SK-N-SH treated with all-trans-retinoic acid at 6 μM for 48 hours (cell line): ENCODE measurements at regions not wholly inside any gene's neighbourhood (a gene's known extent, or its start where the extent isn't known, plus 50 kb on each side); places are given as distances from the start of the nearest gene placed in this dataset.

Source experiments
- ATAC-seq: fragments of 200-7000 bp; cut with Tn5 transposase; 3 replicates; pipeline ENCODE4 v1.9.1; 2020; ENCODE audit warnings: mild to moderate bottlenecking, moderate library complexity
- ARNTL ChIP-seq: fragments of 450-650 bp; formaldehyde crosslinking; IDR thresholded peaks from 2 replicates; pipeline ENCODE4 v1.5.0; 2020; ENCODE audit warnings: low read depth, mild to moderate bottlenecking, moderate library complexity, borderline replicate concordance
- BACH2 ChIP-seq: fragments of 250-450 bp; sonication (Bioruptor Pico); IDR thresholded peaks from 2 replicates; pipeline ENCODE4 v1.9.0; 2021; ENCODE audit warnings: mild to moderate bottlenecking, borderline replicate concordance
- ESRRG ChIP-seq: fragments of 250-450 bp; sonication (Bioruptor Pico); IDR thresholded peaks from 2 replicates; pipeline ENCODE4 v1.6.1; 2021; ENCODE audit warnings: mild to moderate bottlenecking
- GLIS3 ChIP-seq: fragments of 250-450 bp; sonication (Bioruptor Pico); IDR thresholded peaks from 2 replicates; pipeline ENCODE4 v1.5.0; 2020; ENCODE audit warnings: mild to moderate bottlenecking, moderate library complexity
- ISL1 ChIP-seq: fragments of 250-450 bp; sonication (Bioruptor Pico); IDR thresholded peaks from 2 replicates; pipeline ENCODE4 v2.1.2; 2022; ENCODE audit warnings: mild to moderate bottlenecking, moderate library complexity
- OSR1 ChIP-seq: fragments of 250-450 bp; sonication (Bioruptor Pico); IDR thresholded peaks from 2 replicates; pipeline ENCODE4 v1.8.0; 2022; ENCODE audit warnings: moderate library complexity, mild to moderate bottlenecking, inconsistent platforms
- PPARA ChIP-seq: fragments of 250-450 bp; sonication (Bioruptor Pico); IDR thresholded peaks from 2 replicates; pipeline ENCODE4 v1.5.0; 2020; ENCODE audit warnings: mild to moderate bottlenecking, borderline replicate concordance
- RARB ChIP-seq: fragments of 250-450 bp; sonication (Bioruptor Pico); IDR thresholded peaks from 2 replicates; pipeline ENCODE4 v1.8.0; 2021; ENCODE audit warnings: mild to moderate bottlenecking, moderate library complexity
- SNAI2 ChIP-seq: fragments of 250-450 bp; sonication (Bioruptor Pico); IDR thresholded peaks from 2 replicates; pipeline ENCODE4 v1.5.0; 2020; ENCODE audit warnings: mild to moderate bottlenecking, moderate library complexity
- TCF4 ChIP-seq: fragments of 250-450 bp; sonication (Bioruptor Pico); IDR thresholded peaks from 2 replicates; pipeline ENCODE4 v1.8.0; 2021; ENCODE audit warnings: mild to moderate bottlenecking, moderate library complexity, borderline replicate concordance
- TOX ChIP-seq: fragments of 250-450 bp; sonication (Bioruptor Pico); IDR thresholded peaks from 2 replicates; pipeline ENCODE4 v1.8.0; 2021; ENCODE audit warnings: mild to moderate bottlenecking, moderate library complexity, borderline replicate concordance
- TSHZ2 ChIP-seq: fragments of 250-450 bp; sonication (Bioruptor Pico); IDR thresholded peaks from 2 replicates; pipeline ENCODE4 v1.5.0; 2020; ENCODE audit warnings: mild to moderate bottlenecking, moderate library complexity
- ZC3H10 ChIP-seq: fragments of 250-450 bp; sonication (Bioruptor Pico); IDR thresholded peaks from 2 replicates; pipeline ENCODE4 v1.5.1; 2021; ENCODE audit warnings: mild to moderate bottlenecking, moderate library complexity
- ZFP3 ChIP-seq: fragments of 250-450 bp; sonication (Bioruptor Pico); IDR thresholded peaks from 2 replicates; pipeline ENCODE4 v1.5.0; 2020; ENCODE audit warnings: mild to moderate bottlenecking, moderate library complexity
- ZFP30 ChIP-seq: fragments of 450-650 bp; formaldehyde crosslinking; IDR thresholded peaks from 2 replicates; pipeline ENCODE4 v1.5.0; 2022; ENCODE audit warnings: mild to moderate bottlenecking, moderate library complexity
- ZNF565 ChIP-seq: fragments of 450-650 bp; formaldehyde crosslinking; conservative IDR thresholded peaks from 2 replicates; pipeline ENCODE4 v1.5.0; 2020; ENCODE audit warnings: low read depth, mild to moderate bottlenecking, moderate library complexity
- ZNF70 ChIP-seq: fragments of 450-650 bp; formaldehyde crosslinking; IDR thresholded peaks from 2 replicates; pipeline ENCODE4 v1.5.0; 2020; ENCODE audit warnings: mild to moderate bottlenecking, moderate library complexity
- ZNF8 ChIP-seq: fragments of 450-650 bp; formaldehyde crosslinking; IDR thresholded peaks from 2 replicates; pipeline ENCODE4 v1.5.0; 2020; ENCODE audit warnings: mild to moderate bottlenecking, moderate library complexity
- TF ChIP-seq, protein P1 (sequence below): fragments of 250-450 bp; sonication (Bioruptor Pico); IDR thresholded peaks from 2 replicates; pipeline ENCODE4 v1.5.1; 2020; ENCODE audit warnings: low read depth, mild to moderate bottlenecking, moderate library complexity
- TF ChIP-seq, protein P2 (sequence below): fragments of 250-450 bp; sonication (Bioruptor Pico); IDR thresholded peaks from 2 replicates; pipeline ENCODE4 v1.5.1; 2021; ENCODE audit warnings: mild to moderate bottlenecking, moderate library complexity
- TF ChIP-seq, protein P3 (sequence below): fragments of 250-450 bp; sonication (Bioruptor Pico); IDR thresholded peaks from 2 replicates; pipeline ENCODE4 v1.8.0; 2020; ENCODE audit warnings: mild to moderate bottlenecking, moderate library complexity, borderline replicate concordance

DNA sequence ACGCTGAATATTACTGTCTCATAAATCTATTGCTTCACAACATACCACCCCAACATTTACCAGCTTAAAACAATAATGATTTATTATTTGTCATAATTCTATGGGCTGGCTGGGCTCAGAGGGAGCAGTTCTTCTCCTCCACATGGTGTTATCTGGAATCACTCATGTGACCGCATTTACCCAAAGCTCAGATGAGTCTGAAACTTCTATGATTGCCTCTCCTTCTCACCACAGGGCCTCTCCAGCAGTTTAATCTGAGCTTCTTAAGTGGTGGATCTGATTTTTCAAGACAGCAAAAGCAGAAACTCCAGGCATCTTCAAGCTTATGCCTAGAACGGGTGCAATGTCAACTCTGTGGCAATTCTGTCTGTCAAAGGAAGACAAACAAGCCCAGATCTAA lies 210.3 kb upstream of the ADRA1B start:
- TF ChIP-seq TOX (CRISPR knock-in tag): no peak
- TF ChIP-seq, protein P1, sequence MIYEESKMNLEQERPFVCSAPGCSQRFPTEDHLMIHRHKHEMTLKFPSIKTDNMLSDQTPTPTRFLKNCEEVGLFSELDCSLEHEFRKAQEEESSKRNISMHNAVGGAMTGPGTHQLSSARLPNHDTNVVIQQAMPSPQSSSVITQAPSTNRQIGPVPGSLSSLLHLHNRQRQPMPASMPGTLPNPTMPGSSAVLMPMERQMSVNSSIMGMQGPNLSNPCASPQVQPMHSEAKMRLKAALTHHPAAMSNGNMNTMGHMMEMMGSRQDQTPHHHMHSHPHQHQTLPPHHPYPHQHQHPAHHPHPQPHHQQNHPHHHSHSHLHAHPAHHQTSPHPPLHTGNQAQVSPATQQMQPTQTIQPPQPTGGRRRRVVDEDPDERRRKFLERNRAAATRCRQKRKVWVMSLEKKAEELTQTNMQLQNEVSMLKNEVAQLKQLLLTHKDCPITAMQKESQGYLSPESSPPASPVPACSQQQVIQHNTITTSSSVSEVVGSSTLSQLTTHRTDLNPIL (CRISPR knock-in tag): no peak
- no peak for ATAC-seq

DNA sequence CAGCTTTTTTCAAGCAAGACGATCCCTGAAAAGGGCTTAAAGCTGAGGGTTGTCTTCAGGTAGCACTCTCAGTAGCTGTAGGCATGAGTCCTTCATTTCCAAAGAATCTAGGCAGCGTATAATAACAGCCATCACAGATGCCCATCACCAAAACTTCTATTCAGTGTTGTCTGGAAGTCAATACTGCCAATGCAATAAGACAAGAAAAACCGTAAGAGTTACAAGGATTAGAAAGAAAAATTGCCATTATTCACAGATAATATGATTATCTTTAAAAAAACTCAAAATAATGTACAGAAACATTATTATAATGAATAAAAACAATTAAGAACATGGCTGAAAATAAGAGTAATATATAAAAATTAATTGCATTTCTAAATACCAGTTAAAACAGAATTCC lies 208.2 kb upstream of the ADRA1B start:
- TF ChIP-seq, protein P2, sequence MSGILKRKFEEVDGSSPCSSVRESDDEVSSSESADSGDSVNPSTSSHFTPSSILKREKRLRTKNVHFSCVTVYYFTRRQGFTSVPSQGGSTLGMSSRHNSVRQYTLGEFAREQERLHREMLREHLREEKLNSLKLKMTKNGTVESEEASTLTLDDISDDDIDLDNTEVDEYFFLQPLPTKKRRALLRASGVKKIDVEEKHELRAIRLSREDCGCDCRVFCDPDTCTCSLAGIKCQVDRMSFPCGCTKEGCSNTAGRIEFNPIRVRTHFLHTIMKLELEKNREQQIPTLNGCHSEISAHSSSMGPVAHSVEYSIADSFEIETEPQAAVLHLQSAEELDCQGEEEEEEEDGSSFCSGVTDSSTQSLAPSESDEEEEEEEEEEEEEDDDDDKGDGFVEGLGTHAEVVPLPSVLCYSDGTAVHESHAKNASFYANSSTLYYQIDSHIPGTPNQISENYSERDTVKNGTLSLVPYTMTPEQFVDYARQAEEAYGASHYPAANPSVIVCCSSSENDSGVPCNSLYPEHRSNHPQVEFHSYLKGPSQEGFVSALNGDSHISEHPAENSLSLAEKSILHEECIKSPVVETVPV: no peak
- TF ChIP-seq ISL1: no peak
- TF ChIP-seq OSR1: no peak
- TF ChIP-seq SNAI2 (CRISPR knock-in tag): no peak
- no peak for TF ChIP-seq BACH2
- no peak for TF ChIP-seq ARNTL (CRISPR knock-in tag)
- no peak for TF ChIP-seq ZC3H10 (CRISPR knock-in tag)
- no peak for TF ChIP-seq ZFP30 (CRISPR knock-in tag)
- no peak for TF ChIP-seq ZFP3 (CRISPR knock-in tag)
- TF ChIP-seq TOX (CRISPR knock-in tag): no peak
- no peak for TF ChIP-seq RARB (CRISPR knock-in tag)
- no peak for TF ChIP-seq TSHZ2 (CRISPR knock-in tag)
- TF ChIP-seq, protein P3, sequence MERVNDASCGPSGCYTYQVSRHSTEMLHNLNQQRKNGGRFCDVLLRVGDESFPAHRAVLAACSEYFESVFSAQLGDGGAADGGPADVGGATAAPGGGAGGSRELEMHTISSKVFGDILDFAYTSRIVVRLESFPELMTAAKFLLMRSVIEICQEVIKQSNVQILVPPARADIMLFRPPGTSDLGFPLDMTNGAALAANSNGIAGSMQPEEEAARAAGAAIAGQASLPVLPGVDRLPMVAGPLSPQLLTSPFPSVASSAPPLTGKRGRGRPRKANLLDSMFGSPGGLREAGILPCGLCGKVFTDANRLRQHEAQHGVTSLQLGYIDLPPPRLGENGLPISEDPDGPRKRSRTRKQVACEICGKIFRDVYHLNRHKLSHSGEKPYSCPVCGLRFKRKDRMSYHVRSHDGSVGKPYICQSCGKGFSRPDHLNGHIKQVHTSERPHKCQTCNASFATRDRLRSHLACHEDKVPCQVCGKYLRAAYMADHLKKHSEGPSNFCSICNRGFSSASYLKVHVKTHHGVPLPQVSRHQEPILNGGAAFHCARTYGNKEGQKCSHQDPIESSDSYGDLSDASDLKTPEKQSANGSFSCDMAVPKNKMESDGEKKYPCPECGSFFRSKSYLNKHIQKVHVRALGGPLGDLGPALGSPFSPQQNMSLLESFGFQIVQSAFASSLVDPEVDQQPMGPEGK (CRISPR knock-in tag): no peak
- TF ChIP-seq ZNF70: no peak
- TF ChIP-seq, protein P1 (CRISPR knock-in tag): no peak
- no peak for TF ChIP-seq GLIS3 (CRISPR knock-in tag)
- no peak for TF ChIP-seq ZNF565 (CRISPR knock-in tag)
- ATAC-seq: no peak

DNA sequence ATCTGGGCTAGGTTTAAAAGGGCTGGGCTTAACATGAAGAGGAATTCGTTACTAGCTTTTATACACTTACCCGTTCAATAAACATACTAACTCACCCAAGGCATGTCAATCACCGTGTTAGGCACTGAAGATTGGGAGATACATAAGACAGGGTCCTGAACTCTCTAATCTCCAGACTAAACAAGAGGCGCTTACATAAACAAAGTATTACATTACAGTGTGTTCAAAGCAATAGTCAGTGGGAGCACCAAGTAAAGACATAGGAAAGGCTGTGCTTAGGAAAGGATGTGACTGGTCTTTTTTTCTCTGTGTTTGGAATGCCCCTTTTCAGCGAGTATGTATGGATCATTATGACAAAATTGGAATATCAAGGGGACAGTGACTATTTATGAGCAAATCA lies 203.6 kb upstream of the ADRA1B start:
- TF ChIP-seq ZC3H10 (CRISPR knock-in tag) (no peak), RARB (CRISPR knock-in tag) (no peak), ZFP30 (CRISPR knock-in tag) (no peak), PPARA (CRISPR knock-in tag) (no peak), ZNF70 (no peak), ZNF8 (no peak), BACH2 (no peak), TCF4 (CRISPR knock-in tag) (no peak), ARNTL (CRISPR knock-in tag) (no peak), ESRRG (CRISPR knock-in tag) (no peak), GLIS3 (CRISPR knock-in tag) (no peak)
- TF ChIP-seq, protein P3 (CRISPR knock-in tag): no peak
- TF ChIP-seq, protein P2: no peak
- TF ChIP-seq, all 23 proteins: peak for 0
- no peak for ATAC-seq
